Sigmoid colon (tissue), 4 donors: ENCODE measurements at regions not wholly inside any gene's neighbourhood (a gene's known extent, or its start where the extent isn't known, plus 50 kb on each side); places are given as distances from the start of the nearest gene placed in this dataset.
"Not testable (repeated sequence)": the region's sequence is repeated elsewhere in the genome, so short reads cannot be mapped to it uniquely, and the experiment has no call there.

Experiments used
- EP300 ChIP-seq, 4 donors: sonication (generic); formaldehyde crosslinking; IDR thresholded peaks; one replicate each; pipeline ENCODE4 v1.6.1; 2017; ENCODE audit warnings: antibody characterized with exemption in 4 of 4
- POLR2A ChIP-seq, 2 donors: fragments of 450-650 bp; IDR thresholded peaks; one replicate each; pipeline ENCODE4 v1.6.1; 2016; ENCODE audit warnings: antibody characterized with exemption in 2 of 2, mild to moderate bottlenecking in 2 of 2, moderate library complexity in 2 of 2
- POLR2AphosphoS5 ChIP-seq, 4 donors: sonication (generic); formaldehyde crosslinking; IDR thresholded peaks; one replicate each; pipeline ENCODE4 v1.6.1; 2017; ENCODE audit warnings: antibody characterized with exemption in 4 of 4
- TF ChIP-seq, protein P1 (sequence below), 4 experiments: fragments of 450-650 bp in 3 of 4; fragments of 200-600 bp in 1 of 4; IDR thresholded peaks; one replicate each; pipeline ENCODE4 v1.5.1; 2016 to 2019; ENCODE audit warnings: antibody characterized with exemption in 4 of 4, mild to moderate bottlenecking in 3 of 4, moderate library complexity in 2 of 4

DNA sequence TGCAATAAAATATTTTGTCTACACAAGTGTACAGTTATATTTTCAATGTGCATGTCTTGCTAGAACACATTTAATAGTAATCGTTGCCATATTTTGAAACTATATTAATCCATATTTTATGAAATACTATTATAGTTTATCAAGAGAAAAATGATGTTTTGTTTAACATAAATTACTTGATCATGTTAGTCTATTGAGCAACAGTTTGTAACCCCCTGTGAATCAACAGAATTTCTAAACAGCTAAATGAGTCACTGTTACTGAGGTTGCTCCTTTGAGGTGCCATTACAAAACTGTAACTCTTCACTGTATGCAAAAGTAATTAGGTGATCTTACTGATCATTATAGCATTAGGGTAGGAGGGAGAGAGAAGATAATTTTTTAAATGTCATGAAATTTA, 791.0 kb downstream of the PCDH11X start:
- TF ChIP-seq, protein P1, sequence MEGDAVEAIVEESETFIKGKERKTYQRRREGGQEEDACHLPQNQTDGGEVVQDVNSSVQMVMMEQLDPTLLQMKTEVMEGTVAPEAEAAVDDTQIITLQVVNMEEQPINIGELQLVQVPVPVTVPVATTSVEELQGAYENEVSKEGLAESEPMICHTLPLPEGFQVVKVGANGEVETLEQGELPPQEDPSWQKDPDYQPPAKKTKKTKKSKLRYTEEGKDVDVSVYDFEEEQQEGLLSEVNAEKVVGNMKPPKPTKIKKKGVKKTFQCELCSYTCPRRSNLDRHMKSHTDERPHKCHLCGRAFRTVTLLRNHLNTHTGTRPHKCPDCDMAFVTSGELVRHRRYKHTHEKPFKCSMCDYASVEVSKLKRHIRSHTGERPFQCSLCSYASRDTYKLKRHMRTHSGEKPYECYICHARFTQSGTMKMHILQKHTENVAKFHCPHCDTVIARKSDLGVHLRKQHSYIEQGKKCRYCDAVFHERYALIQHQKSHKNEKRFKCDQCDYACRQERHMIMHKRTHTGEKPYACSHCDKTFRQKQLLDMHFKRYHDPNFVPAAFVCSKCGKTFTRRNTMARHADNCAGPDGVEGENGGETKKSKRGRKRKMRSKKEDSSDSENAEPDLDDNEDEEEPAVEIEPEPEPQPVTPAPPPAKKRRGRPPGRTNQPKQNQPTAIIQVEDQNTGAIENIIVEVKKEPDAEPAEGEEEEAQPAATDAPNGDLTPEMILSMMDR (IDR thresholded peaks at IDR 0.05), result not testable (repeated sequence)
- TF ChIP-seq POLR2A, EP300, POLR2AphosphoS5 (IDR thresholded peaks at IDR 0.05): not testable (repeated sequence)
